Stimulated activated CD4-positive, alpha-beta T cell treated with anti-CD3 and anti-CD28 coated beads, Interleukin-2, amount 100 ng/mL, for 24 hours (primary cell): ENCODE measurements at regions not wholly inside any gene's neighbourhood (a gene's known extent, or its start where the extent isn't known, plus 50 kb on each side); places are given as distances from the start of the nearest gene placed in this dataset.
"Not testable (repeated sequence)": the region's sequence is repeated elsewhere in the genome, so short reads cannot be mapped to it uniquely, and the experiment has no call there.

Source experiments
- DNase-seq, 2 donors: peaks; one replicate each; pipeline ENCODE4 v3.0.0-alpha.2; 2020

GRCh38 chr3:69688400-69688799, 50.9 kb upstream of the MITF start:
- DNase-seq = no peak

- no peak for DNase-seq
Observed at GRCh38 chr3:69687641-69688040, 51.6 kb upstream of the MITF start.

GRCh38 chr3:69686056-69686455, 53.2 kb upstream of the MITF start:
- DNase-seq = no peak

- DNase-seq = no peak
Observed at GRCh38 chr3:69684309-69684961, 54.8 kb upstream of the MITF start.

GRCh38 chr3:69683082-69683806, 56.0 kb upstream of the MITF start:
- DNase-seq = no peak

- DNase-seq = not testable (repeated sequence)
Observed at GRCh38 chr3:69677456-69677855, 61.8 kb upstream of the MITF start.

- no peak for DNase-seq
Observed at GRCh38 chr3:69675786-69676530, 63.3 kb upstream of the MITF start.

GRCh38 chr3:69674752-69675151, 64.5 kb upstream of the MITF start:
- DNase-seq = no peak

- no peak for DNase-seq
Observed at GRCh38 chr3:69671082-69671952, 67.9 kb upstream of the MITF start.

- no peak for DNase-seq
Observed at GRCh38 chr3:69669070-69669469, 70.2 kb upstream of the MITF start.

GRCh38 chr3:69665026-69665737, 74.1 kb upstream of the MITF start:
- DNase-seq = no peak

GRCh38 chr3:69660631-69661030, 78.6 kb upstream of the MITF start:
- no peak for DNase-seq

GRCh38 chr3:69659180-69659910, 79.9 kb upstream of the MITF start:
- no peak for DNase-seq

GRCh38 chr3:69658514-69659140, 80.6 kb upstream of the MITF start:
- no peak for DNase-seq

- not testable (repeated sequence) for DNase-seq
Observed at GRCh38 chr3:69657030-69657429, 82.2 kb upstream of the MITF start.

GRCh38 chr3:69651765-69652164, 87.5 kb upstream of the MITF start:
- DNase-seq = no peak

- DNase-seq = no peak
Observed at GRCh38 chr3:69650066-69650419, 89.2 kb upstream of the MITF start.

- DNase-seq = no peak
Observed at GRCh38 chr3:69649120-69650065, 89.9 kb upstream of the MITF start.

- DNase-seq = no peak
Observed at GRCh38 chr3:69648126-69648525, 91.1 kb upstream of the MITF start.

GRCh38 chr3:69647511-69648110, 91.7 kb upstream of the MITF start:
- no peak for DNase-seq
